ENCODE measurements at regions not wholly inside any gene's neighbourhood (a gene's known extent, or its start where the extent isn't known, plus 50 kb on each side); places are given as distances from the start of the nearest gene placed in this dataset.

- no peak overlapping the region for H3K4me3 ChIP-seq
- H3K4me1 ChIP-seq (replicated peaks in 1 of 2): no peaks in the 10 kb centered on the region
- WGBS, 10 experiments: 0 to 80% (median 36%) methylated on average over 1 to 2 of the region's 2 CpGs; no CpG with 5 or more reads in 4 of the 10 experiments
- H3K27ac ChIP-seq: no peak overlapping the region
- in situ Hi-C loops (cut with MboI; ENCODE audit: low pct_unique_long_range_greater_than_20kb in 2 of 9, low sequenced_read_pairs in 9 of 9, unreplicated experiment in 9 of 9): loop anchor here in 6 of 9 experiments (10.0 to 25.0 kb wide), 7 partner anchors 120 to 697 kb away; partner anchors contain the start of genes FAM98B (in 4 of the 6) and RASGRP1 (in 2 of the 6)
- no peak for ATAC-seq (replicated peaks in 6 of 8)
Observed at GRCh38 chr15:38684440-38685010, 119.9 kb upstream of the RASGRP1 start.

DNA sequence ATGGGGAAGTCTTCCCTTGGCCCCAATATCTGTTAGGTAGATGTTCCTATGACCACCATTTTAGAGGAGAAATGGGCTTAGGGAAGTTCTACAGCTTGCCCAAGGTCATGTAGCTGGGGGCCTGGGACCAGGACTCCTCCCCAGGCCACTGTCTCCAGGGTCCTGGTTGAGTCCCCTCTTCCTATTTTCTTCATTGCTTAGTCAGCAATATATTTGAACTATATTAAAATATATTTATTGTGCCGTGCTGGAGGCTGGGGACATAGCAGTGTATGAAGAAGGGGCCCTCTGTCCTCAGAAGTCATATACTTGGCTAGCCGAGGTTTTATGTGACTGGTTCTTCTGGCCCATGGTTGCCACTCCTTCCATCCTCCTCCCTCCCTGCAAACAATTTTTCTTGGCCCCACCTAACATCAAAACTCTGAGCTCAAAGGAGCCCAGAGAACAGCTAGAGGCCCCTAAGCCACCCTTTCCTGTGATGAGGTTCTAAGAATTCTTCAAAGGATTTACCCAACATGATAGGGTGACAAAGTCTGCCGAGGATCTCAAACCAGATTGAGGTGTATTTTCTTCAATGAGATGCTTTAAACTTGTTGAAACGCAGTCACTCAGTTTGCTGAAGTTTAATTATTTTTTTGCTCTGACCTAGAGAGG, 121.2 kb upstream of the RASGRP1 start:
- in situ Hi-C loops (cut with MboI; ENCODE audit: low pct_unique_long_range_greater_than_20kb in 2 of 9, low sequenced_read_pairs in 9 of 9, unreplicated experiment in 9 of 9): loop anchor here in 6 of 9 experiments (10.0 to 25.0 kb wide), 7 partner anchors 121 to 699 kb away; partner anchors contain the start of genes FAM98B (in 4 of the 6) and RASGRP1 (in 2 of the 6)
- 57 to 100% (median 89%) methylated on average over 1 to 4 of the region's 4 CpGs for WGBS, 10 experiments
- H3K27ac ChIP-seq: no peak overlapping the region
- H3K4me1 ChIP-seq (replicated peaks in 1 of 2): no peaks in the 10 kb centered on the region
- no peak for ATAC-seq (replicated peaks in 6 of 8)
- H3K4me3 ChIP-seq: no peak overlapping the region

DNA sequence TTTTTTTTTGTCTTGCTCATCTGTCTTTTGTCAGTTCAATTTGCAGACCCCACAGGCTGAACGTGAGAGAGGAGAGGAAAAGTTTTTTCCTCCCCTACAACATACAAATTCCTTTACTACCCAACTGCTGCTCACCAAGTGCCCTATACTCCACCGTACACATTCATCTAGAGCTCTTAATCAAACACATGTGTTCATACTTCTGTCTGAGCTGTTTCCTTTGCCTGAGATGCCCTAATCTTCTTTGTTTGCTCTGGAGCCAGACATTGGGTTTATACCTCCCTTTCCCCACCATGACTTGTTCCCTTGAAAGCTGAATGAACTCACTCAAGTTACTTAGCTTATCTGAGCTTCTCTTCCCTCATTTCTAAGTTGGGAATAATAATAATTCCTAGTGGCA, 122.7 kb upstream of the RASGRP1 start:
- Histone ChIP-seq H3K27ac (no peak overlapping the region), H3K4me1 (replicated peaks in 1 of 2) (no peaks in the 10 kb centered on the region), H3K4me3 (no peak overlapping the region)
- WGBS, 10 experiments: 0 to 75% (median 19%) methylated on average over 1 to 2 of the region's 2 CpGs; no CpG with 5 or more reads in 2 of the 10 experiments
- ATAC-seq (replicated peaks in 6 of 8): no peak
- in situ Hi-C loops (cut with MboI; ENCODE audit: low pct_unique_long_range_greater_than_20kb in 2 of 9, low sequenced_read_pairs in 9 of 9, unreplicated experiment in 9 of 9): loop anchor here in 6 of 9 experiments (10.0 to 25.0 kb wide), 7 partner anchors 123 to 700 kb away; partner anchors contain the start of genes FAM98B (in 4 of the 6) and RASGRP1 (in 2 of the 6)

GRCh38 chr15:38687775-38688495, 123.3 kb upstream of the RASGRP1 start:
- no peak for ATAC-seq (replicated peaks in 6 of 8)
- Histone ChIP-seq H3K4me1 (replicated peaks in 1 of 2) (no peaks in the 10 kb centered on the region), H3K4me3 (no peak overlapping the region), H3K27ac (no peak overlapping the region)
- 75 to 100% (median 91%) methylated on average over 1 to 6 of the region's 7 CpGs; no CpG with 5 or more reads in 1 of the 10 experiments for WGBS, 10 experiments
- in situ Hi-C loops (cut with MboI; ENCODE audit: low pct_unique_long_range_greater_than_20kb in 2 of 9, low sequenced_read_pairs in 9 of 9, unreplicated experiment in 9 of 9): loop anchor here in 6 of 9 experiments (10.0 to 25.0 kb wide), 7 partner anchors 123 to 701 kb away; partner anchors contain the start of genes FAM98B (in 4 of the 6) and RASGRP1 (in 2 of the 6)

- WGBS, 10 experiments: 33 to 100% (median 74%) methylated on average over 1 of the region's 1 CpG; no CpG with 5 or more reads in 4 of the 10 experiments
- Histone ChIP-seq H3K4me1 (replicated peaks in 1 of 2) (no peaks in the 10 kb centered on the region), H3K27ac (no peak overlapping the region), H3K4me3 (no peak overlapping the region)
- in situ Hi-C loops (cut with MboI; ENCODE audit: low pct_unique_long_range_greater_than_20kb in 2 of 9, low sequenced_read_pairs in 9 of 9, unreplicated experiment in 9 of 9): loop anchor here in 6 of 9 experiments (10.0 to 25.0 kb wide), 7 partner anchors 124 to 701 kb away; partner anchors contain the start of genes FAM98B (in 4 of the 6) and RASGRP1 (in 2 of the 6)
- no peak for ATAC-seq (replicated peaks in 6 of 8)
Observed at GRCh38 chr15:38688761-38689160, 124.1 kb upstream of the RASGRP1 start.

GRCh38 chr15:38689522-38689921, 124.9 kb upstream of the RASGRP1 start:
- in situ Hi-C loops (cut with MboI; ENCODE audit: low pct_unique_long_range_greater_than_20kb in 2 of 9, low sequenced_read_pairs in 9 of 9, unreplicated experiment in 9 of 9): loop anchor here in 6 of 9 experiments (10.0 to 25.0 kb wide), 7 partner anchors 125 to 702 kb away; partner anchors contain the start of genes FAM98B (in 4 of the 6) and RASGRP1 (in 2 of the 6)
- 80 to 100% (median 83%) methylated on average over 1 to 2 of the region's 2 CpGs; no CpG with 5 or more reads in 5 of the 10 experiments for WGBS, 10 experiments
- H3K4me3 ChIP-seq: no peak overlapping the region
- H3K27ac ChIP-seq: no peak overlapping the region
- no peaks in the 10 kb centered on the region for H3K4me1 ChIP-seq (replicated peaks in 1 of 2)
- ATAC-seq (replicated peaks in 6 of 8): no peak

GRCh38 chr15:38690216-38690615, 125.6 kb upstream of the RASGRP1 start:
- no peaks in the 10 kb centered on the region for H3K4me1 ChIP-seq (replicated peaks in 1 of 2)
- H3K4me3 ChIP-seq: no peak overlapping the region
- in situ Hi-C loops (cut with MboI; ENCODE audit: low pct_unique_long_range_greater_than_20kb in 2 of 9, low sequenced_read_pairs in 9 of 9, unreplicated experiment in 9 of 9): loop anchor here in 6 of 9 experiments (25.0 kb wide), 5 partner anchors 128 to 703 kb away; partner anchors contain the start of genes FAM98B (in 4 of the 6) and RASGRP1 (in 1 of the 6)
- H3K27ac ChIP-seq: no peak overlapping the region
- 81 to 100% (median 87%) methylated on average over 1 to 5 of the region's 5 CpGs; no CpG with 5 or more reads in 3 of the 10 experiments for WGBS, 10 experiments
- no peak for ATAC-seq (replicated peaks in 6 of 8)

GRCh38 chr15:38690719-38691332, 126.2 kb upstream of the RASGRP1 start:
- ATAC-seq (replicated peaks in 6 of 8): peak; percentile 8 to 78 (median 62)
- Histone ChIP-seq H3K27ac (no peak overlapping the region), H3K4me1 (replicated peaks in 1 of 2) (no peaks in the 10 kb centered on the region), H3K4me3 (no peak overlapping the region)
- in situ Hi-C loops (cut with MboI; ENCODE audit: low pct_unique_long_range_greater_than_20kb in 2 of 9, low sequenced_read_pairs in 9 of 9, unreplicated experiment in 9 of 9): loop anchor here in 6 of 9 experiments (25.0 kb wide), 5 partner anchors 129 to 704 kb away; partner anchors contain the start of genes FAM98B (in 4 of the 6) and RASGRP1 (in 1 of the 6)
- 0 to 26% (median 5%) methylated on average over 2 to 4 of the region's 4 CpGs; no CpG with 5 or more reads in 1 of the 10 experiments for WGBS, 10 experiments

GRCh38 chr15:38691377-38691776, 126.8 kb upstream of the RASGRP1 start:
- Histone ChIP-seq H3K4me3 (no peak overlapping the region), H3K4me1 (replicated peaks in 1 of 2) (no peaks in the 10 kb centered on the region), H3K27ac (no peak overlapping the region)
- no peak for ATAC-seq (replicated peaks in 6 of 8)
- WGBS, 10 experiments: 88 to 100% (median 100%) methylated on average over 1 to 2 of the region's 2 CpGs; no CpG with 5 or more reads in 3 of the 10 experiments
- in situ Hi-C loops (cut with MboI; ENCODE audit: low pct_unique_long_range_greater_than_20kb in 2 of 9, low sequenced_read_pairs in 9 of 9, unreplicated experiment in 9 of 9): loop anchor here in 6 of 9 experiments (25.0 kb wide), 5 partner anchors 129 to 704 kb away; partner anchors contain the start of genes FAM98B (in 4 of the 6) and RASGRP1 (in 1 of the 6)

DNA sequence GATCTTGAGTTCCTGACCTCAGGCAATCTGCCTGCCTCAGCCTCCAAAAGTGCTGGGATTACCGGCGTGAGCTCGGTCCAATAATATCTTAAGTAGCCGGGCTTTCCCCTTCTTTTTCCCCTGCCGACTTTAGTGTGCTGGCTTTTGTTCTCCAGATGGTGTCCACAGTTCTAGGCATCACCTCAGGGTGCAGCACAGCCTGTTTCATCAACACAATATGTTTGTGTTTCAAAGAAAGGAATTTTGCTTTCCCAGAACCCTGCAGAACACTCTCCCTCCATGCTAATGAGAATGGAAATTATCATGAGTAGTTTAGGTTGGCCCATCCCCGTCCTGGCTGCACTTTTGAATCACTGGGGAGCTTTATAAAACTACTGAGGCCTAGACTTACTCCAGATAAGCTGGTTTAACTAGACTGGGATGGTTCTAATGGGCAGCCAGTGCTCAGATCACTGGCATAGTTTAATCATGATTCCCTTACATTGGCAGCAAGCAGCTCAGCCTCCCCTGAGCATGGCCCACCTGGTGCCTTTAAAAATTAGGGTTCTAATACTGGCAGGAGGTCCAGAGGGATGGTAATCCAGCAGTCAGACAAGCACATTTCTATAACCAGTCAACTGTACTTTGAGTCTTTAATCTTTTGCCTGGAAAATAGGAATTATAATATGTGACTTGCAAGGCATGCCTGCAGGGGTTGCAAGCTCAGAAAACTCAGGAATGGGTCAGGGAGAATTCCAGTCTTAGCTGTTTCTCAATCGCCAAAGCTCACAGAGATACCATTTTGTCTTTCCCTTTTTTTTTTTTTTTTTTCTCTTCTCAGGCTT, 127.6 kb upstream of the RASGRP1 start:
- WGBS, 10 experiments: 0 to 100% (median 65%) methylated on average over 1 to 5 of the region's 7 CpGs; no CpG with 5 or more reads in 2 of the 10 experiments
- Histone ChIP-seq H3K4me1 (replicated peaks in 1 of 2) (no peaks in the 10 kb centered on the region), H3K27ac (no peak overlapping the region), H3K4me3 (no peak overlapping the region)
- in situ Hi-C loops (cut with MboI; ENCODE audit: low pct_unique_long_range_greater_than_20kb in 2 of 9, low sequenced_read_pairs in 9 of 9, unreplicated experiment in 9 of 9): loop anchor here in 6 of 9 experiments (25.0 kb wide), 5 partner anchors 130 to 705 kb away; partner anchors contain the start of genes FAM98B (in 4 of the 6) and RASGRP1 (in 1 of the 6)
- peak in 3 of 8 experiments; percentile 75 to 91 (median 80) for ATAC-seq (replicated peaks in 6 of 8)

DNA sequence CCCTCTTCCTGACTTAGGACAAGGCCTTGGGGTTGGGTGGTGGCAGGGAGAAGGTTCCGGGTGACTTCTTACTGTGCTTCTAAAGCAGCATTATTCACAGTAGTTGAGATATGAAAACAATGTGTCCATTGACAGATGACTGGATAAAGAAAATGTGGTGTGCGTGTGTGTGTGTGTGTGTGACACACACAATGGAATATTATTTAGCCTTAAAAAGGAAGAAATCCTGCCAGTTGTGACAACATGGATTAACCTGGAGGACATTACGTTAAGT, 128.1 kb upstream of the RASGRP1 start:
- 69 to 100% (median 86%) methylated on average over 1 to 3 of the region's 3 CpGs; no CpG with 5 or more reads in 1 of the 10 experiments for WGBS, 10 experiments
- Histone ChIP-seq H3K27ac (no peak overlapping the region), H3K4me3 (no peak overlapping the region), H3K4me1 (replicated peaks in 1 of 2) (no peaks in the 10 kb centered on the region)
- ATAC-seq (replicated peaks in 6 of 8): peak in 1 of 8 experiments; percentile 5
- in situ Hi-C loops (cut with MboI; ENCODE audit: low pct_unique_long_range_greater_than_20kb in 2 of 9, low sequenced_read_pairs in 9 of 9, unreplicated experiment in 9 of 9): loop anchor here in 6 of 9 experiments (25.0 kb wide), 5 partner anchors 130 to 705 kb away; partner anchors contain the start of genes FAM98B (in 4 of the 6) and RASGRP1 (in 1 of the 6)
